ENCODE measurements at regions not wholly inside any gene's neighbourhood (a gene's known extent, or its start where the extent isn't known, plus 50 kb on each side); places are given as distances from the start of the nearest gene placed in this dataset.

GRCh38 chr9:88635151-88635550, 100.2 kb downstream of the NXNL2 start (continued):
- TF ChIP-seq NFATC4 (CRISPR knock-in tag; IDR thresholded peaks at IDR 0.05) (no peak), ZNF396 (CRISPR knock-in tag; IDR thresholded peaks at IDR 0.05; ENCODE audit: borderline replicate concordance) (no peak), FOXP1 (CRISPR knock-in tag; IDR thresholded peaks at IDR 0.05; ENCODE audit: borderline replicate concordance) (no peak), GRHL2 (CRISPR knock-in tag; IDR thresholded peaks at IDR 0.05; ENCODE audit: insufficient replicate concordance, severe bottlenecking) (no peak), ZNF281 (CRISPR knock-in tag; IDR thresholded peaks at IDR 0.05) (no peak), NR2C2 (CRISPR knock-in tag; IDR thresholded peaks at IDR 0.05) (no peak), ZNF232 (CRISPR knock-in tag; IDR thresholded peaks at IDR 0.05) (no peak), E2F1 (CRISPR knock-in tag; IDR thresholded peaks at IDR 0.05) (no peak), SMAD4 (CRISPR knock-in tag; IDR thresholded peaks at IDR 0.05) (no peak), ZSCAN18 (CRISPR knock-in tag; IDR thresholded peaks at IDR 0.05) (no peak), FOXJ3 (CRISPR knock-in tag; IDR thresholded peaks at IDR 0.05; ENCODE audit: borderline replicate concordance) (no peak), TP53 (CRISPR knock-in tag; IDR thresholded peaks at IDR 0.05) (no peak), HMGXB4 (CRISPR knock-in tag; IDR thresholded peaks at IDR 0.05) (no peak)
- TF ChIP-seq, protein P1, sequence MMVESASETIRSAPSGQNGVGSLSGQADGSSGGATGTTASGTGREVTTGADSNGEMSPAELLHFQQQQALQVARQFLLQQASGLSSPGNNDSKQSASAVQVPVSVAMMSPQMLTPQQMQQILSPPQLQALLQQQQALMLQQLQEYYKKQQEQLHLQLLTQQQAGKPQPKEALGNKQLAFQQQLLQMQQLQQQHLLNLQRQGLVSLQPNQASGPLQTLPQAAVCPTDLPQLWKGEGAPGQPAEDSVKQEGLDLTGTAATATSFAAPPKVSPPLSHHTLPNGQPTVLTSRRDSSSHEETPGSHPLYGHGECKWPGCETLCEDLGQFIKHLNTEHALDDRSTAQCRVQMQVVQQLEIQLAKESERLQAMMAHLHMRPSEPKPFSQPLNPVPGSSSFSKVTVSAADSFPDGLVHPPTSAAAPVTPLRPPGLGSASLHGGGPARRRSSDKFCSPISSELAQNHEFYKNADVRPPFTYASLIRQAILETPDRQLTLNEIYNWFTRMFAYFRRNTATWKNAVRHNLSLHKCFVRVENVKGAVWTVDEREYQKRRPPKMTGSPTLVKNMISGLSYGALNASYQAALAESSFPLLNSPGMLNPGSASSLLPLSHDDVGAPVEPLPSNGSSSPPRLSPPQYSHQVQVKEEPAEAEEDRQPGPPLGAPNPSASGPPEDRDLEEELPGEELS (CRISPR knock-in tag; IDR thresholded peaks at IDR 0.05), result no peak

DNA sequence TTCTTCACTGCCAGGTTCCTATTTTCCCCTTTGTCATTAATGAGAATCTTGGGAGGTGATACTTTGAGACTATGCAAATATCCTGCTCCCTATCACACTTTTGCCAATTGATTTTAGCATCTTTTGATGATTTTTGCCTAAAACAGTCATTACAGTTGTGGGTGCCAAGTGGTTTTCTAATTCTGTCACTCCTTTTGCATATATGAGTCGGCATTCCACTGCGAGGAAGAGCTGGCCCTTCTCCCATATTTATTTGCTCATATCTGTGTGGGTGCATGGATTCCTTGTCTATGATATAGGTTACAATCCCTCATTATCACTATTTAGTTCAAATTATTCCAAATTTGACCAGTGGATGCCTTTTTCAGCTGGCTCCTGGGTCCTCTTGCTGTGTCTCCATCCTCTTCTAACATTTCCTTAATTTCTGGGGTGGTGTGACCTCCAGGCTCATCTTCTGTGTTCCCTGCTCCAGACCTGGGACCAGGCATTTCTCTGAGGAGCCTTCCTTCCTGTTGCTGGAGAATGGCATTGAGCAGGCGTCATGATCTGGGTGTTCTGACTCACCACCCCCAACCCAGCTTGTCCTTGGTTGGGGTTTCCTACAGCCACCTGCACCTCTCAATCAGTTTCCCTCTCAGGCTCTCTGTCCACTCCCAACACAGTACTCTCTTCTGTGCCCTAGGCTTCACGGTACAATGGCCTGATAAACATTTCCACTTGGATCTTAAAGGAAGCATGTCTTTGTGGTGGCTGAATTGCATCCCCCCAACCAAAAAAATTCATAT, 106.7 kb downstream of the NXNL2 start:
- POLR2A ChIA-PET, result no interaction called here
- H3K27me3 Mint-ChIP-seq (ENCODE audit: low read depth), result peaks cover 12% of the 10 kb centered on the region
- H3K9me3 Mint-ChIP-seq, result peaks cover 49% of the 10 kb centered on the region
- H3K4me1 Mint-ChIP-seq, result no peaks in the 10 kb centered on the region
- ATAC-seq (no peak), DNase-seq (ENCODE audit: low spot score) (no peak)
- no peak overlapping the region for H3K27ac Mint-ChIP-seq
- H3K4me3 Mint-ChIP-seq, result no peak overlapping the region
- no peaks in the 10 kb centered on the region for H3K36me3 Mint-ChIP-seq
- CTCF ChIA-PET, result no interaction called here
- TF ChIP-seq, protein P2, sequence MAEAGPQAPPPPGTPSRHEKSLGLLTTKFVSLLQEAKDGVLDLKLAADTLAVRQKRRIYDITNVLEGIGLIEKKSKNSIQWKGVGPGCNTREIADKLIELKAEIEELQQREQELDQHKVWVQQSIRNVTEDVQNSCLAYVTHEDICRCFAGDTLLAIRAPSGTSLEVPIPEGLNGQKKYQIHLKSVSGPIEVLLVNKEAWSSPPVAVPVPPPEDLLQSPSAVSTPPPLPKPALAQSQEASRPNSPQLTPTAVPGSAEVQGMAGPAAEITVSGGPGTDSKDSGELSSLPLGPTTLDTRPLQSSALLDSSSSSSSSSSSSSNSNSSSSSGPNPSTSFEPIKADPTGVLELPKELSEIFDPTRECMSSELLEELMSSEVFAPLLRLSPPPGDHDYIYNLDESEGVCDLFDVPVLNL (CRISPR knock-in tag; IDR thresholded peaks at IDR 0.05; ENCODE audit: borderline replicate concordance, low read depth), result no peak
- TF ChIP-seq MYBL2 (CRISPR knock-in tag; IDR thresholded peaks at IDR 0.05), result no peak
- TF ChIP-seq TEAD4 (CRISPR knock-in tag; IDR thresholded peaks at IDR 0.05), result no peak
- TF ChIP-seq MLX (CRISPR knock-in tag; IDR thresholded peaks at IDR 0.05), result no peak
- no peak for TF ChIP-seq RELA (CRISPR knock-in tag; IDR thresholded peaks at IDR 0.05; ENCODE audit: borderline replicate concordance)
- no peak for TF ChIP-seq STAT6 (CRISPR knock-in tag; conservative IDR thresholded peaks at IDR 0.05; ENCODE audit: low read depth)
- TF ChIP-seq NFATC4 (CRISPR knock-in tag; IDR thresholded peaks at IDR 0.05), result no peak
- no peak for TF ChIP-seq FOXK1 (CRISPR knock-in tag; IDR thresholded peaks at IDR 0.05)
- TF ChIP-seq ZNF671 (CRISPR knock-in tag; IDR thresholded peaks at IDR 0.05), result no peak
- TF ChIP-seq FOXJ3 (CRISPR knock-in tag; IDR thresholded peaks at IDR 0.05; ENCODE audit: borderline replicate concordance), result no peak

All from WTC11 (cell line).